HG02943 (cell line): ENCODE measurements at regions not wholly inside any gene's neighbourhood (a gene's known extent, or its start where the extent isn't known, plus 50 kb on each side); places are given as distances from the start of the nearest gene placed in this dataset.
"Not testable (repeated sequence)": the region's sequence is repeated elsewhere in the genome, so short reads cannot be mapped to it uniquely, and the experiment has no call there.

Source experiments
- ATAC-seq: cut with Tn5 transposase; IDR thresholded peaks from one replicate; pipeline ENCODE4 v1.9.1; 2021; ENCODE audit warnings: mild to moderate bottlenecking, low read depth, moderate library complexity; ENCODE audit not compliant: unreplicated experiment

DNA sequence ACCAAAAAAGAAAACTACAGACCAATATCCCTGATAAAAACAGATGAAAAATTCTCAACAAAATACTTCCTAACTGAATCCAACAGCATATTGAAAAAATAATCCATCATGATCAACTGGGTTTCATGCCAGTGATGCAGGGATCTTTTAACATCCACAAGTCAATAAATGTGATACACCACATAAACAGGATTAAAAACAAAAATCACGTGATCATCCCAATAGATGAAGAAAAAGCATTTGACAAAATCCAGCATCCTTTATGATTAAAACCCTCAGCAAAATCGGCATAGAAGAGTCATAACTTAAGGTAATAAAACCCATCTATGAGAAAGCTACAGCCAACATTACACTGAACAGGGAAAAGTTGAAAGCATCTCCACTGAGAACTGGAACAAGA, 107.5 kb downstream of the DCLK3 start:
- ATAC-seq, result no peak

DNA sequence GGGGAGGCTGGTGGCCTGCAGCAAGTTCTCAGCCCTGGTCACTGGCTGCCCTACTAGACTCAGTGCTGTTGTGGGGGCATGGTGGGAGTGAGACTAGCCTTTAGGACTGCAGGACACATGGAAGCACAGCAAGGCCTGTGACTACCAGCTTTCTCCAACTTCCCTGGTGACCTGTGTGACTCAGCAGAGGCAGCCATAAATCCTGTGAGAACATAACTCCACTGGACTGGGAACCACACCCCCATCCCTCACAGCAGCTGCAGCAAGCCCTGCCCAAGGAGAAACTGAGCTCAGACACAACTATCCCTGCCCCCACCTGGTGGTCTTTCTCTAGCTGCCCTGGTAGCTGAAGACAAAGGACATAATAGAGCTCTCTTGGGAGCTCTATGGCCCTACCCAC, 111.3 kb downstream of the DCLK3 start:
- ATAC-seq, result no peak

DNA sequence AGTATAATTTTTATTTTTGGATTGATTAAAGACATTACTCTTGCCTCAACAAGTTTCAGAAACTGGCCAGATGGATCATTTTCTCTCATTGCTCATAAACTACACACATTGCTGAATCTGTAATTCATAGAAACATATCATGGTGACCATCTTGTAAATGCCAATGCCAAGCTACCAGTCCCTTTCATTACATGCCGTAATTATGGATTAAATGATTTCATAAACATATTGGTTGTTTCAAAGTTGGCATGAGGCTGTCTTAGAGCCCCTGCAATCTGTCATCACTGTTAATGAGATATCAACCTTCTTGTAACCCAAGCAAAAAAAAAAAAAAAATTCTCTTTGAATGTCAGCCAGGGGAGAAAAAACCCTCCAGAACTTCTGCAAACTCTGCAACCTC, 112.2 kb downstream of the DCLK3 start:
- no peak for ATAC-seq

DNA sequence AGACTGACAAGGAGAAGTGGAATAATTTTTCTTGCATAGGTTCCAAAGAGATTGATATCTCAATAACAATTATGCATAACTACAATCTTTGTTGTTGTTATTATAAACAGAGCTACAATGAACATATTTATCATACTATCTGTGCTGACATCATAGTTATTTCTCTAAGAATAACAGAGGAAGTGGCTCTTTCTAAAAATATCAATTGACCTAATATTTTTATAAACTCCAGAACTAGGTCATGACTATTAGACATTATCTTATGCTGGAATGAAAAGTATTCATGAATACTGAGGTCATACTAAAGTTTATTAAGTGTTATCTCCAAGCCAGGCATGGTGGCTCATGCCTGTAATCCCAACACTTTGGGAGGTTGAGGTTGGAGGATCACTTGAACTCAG, 114.1 kb downstream of the DCLK3 start:
- no peak for ATAC-seq

DNA sequence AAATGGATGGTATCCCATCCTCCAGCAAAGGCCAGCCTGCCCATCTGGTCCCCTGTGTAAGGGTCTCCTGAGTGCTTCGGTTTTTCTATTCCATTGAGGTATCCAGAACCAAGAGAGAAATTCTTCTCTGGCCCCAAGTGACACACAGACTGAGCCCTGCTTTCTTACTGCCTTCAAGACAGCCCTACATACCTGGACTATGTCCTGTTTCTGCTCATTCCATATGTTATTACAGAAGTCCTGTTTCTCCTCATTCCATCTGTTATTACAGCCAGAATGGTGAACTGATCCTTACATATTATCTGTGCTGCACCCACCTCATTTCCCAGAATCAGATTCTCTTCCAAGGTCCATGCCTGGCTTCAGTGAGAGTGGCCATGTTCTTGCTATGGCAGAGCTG, 115.2 kb downstream of the DCLK3 start:
- ATAC-seq, result no peak

DNA sequence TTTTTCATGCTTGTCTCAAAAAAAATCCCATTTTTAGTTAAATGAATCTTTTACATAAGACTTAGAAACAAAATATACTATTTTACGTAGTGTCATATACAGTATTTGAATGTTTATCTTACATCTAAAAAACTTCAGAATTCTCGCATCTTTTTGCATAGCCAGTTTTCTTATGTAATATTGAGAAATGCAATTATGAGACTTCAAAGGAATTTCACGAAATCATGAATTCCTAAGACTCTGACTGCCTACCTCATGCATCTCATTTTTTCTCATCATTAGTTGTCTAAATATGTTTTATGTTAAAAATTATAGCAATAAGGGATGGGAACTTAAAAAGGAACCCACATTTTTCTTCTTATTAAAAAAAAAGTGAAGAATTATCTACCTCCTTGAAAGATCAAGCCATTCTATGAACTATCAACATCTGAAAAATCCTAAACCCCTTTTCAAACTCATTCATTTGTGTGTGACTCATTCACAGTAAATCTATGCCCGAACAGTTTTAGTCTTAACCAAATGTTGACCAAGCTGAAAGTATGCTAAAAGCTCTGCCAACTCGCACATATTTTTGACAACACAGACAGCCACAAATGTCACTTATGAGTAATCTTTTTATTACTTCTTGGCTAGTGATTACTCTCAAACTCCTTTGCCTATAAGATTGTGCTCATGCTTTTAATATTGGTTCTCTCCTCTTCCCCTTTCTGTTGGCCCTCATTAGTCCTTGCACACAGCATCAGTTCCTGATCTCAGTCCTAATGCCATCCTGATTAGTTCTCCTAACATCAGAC, 115.9 kb downstream of the DCLK3 start:
- peak; percentile 80 for ATAC-seq

DNA sequence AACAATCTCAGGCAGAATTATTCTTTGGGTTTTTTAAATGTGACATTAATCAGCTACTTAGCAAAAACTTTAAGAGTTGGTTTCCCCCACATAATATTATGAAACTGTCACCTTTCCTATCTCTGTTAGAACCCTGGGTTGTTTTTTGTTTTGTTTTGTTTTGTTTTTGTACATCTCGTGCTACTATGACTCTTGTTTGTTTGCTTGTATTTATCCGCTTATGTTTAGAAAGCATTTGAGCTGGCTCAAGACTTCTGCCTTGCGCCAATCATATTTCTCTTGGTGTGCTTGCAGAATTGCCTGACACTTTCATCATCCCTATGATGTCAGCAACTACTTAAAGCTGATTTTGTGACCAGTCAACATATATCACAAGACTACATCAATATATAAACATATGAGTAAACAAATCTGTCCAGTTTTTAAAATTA, 116.9 kb downstream of the DCLK3 start:
- no peak for ATAC-seq

DNA sequence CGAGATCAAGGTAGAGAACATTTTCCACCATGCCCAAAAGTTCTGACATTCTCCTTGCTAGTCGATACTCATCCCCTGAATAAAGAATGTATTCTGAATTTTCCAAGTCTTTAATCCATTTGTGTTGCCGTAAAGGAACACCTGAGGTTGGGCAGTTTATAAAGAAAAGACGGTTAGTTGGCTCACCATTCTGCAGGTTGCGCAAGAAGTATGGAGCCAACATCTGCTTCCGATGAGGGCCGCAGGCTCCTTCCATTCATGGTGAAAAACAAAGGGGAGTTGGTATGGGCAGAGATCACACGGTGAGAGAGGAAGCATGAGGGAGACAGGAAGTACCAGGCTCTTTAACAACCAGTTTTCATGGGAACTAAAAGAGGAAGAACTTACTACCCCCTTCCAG, 121.2 kb downstream of the DCLK3 start:
- ATAC-seq, result no peak

DNA sequence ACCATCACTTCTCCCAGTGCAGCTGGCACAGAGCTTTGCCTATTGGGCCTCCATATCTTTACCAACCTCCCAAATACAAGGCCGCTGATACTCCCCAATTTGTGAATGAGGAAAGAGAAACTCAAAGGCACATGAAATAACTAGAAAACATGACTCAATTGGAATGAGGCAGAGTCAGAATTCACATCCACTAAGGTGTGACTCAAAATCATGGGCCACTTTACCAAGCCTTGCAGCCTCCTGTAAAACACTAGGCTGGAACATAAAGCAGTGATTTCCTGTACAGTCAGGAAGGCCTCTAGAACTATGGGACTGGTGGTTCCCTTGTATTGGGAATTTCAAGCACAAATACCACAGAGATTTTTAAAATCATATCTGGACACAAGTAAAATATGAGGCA, 128.6 kb downstream of the DCLK3 start:
- ATAC-seq, result no peak

DNA sequence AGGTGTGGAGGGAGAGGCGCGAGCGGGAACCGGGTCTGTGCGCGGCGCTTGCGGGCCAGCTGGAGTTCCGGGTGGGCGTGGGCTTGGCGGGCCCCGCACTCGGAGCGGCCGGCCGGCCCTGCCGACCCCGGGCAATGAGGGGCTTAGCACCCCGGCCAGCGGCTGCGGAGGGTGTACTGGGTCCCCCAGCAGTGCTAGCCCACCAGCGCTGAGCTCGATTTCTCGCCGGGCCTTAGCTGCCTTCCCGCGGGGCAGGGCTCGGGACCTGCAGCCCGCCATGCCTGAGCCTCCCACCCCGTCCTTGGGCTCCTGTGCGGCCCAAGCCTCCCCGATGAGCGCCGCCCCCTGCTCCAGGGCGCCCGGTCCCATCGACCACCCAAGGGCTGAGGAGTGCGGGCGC, 130.5 kb downstream of the DCLK3 start:
- not testable (repeated sequence) for ATAC-seq

DNA sequence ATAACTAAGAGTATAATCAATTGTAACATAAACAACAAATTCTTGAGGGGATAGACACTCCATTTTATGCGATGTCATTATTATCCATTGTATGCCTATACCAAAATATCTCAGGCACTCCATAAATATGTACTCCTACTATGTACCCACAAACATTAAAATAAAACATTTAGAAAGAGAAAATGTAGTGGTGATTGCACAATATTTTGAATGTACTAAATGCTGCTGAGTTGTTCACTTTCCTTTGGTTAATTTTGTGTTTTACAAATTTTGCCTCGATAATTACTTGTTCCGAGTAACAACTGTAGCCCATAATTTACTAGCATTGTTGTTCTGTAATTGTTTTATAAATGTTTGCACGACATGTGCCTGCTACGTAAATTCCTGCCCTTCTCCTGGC, 131.3 kb downstream of the DCLK3 start:
- no peak for ATAC-seq

DNA sequence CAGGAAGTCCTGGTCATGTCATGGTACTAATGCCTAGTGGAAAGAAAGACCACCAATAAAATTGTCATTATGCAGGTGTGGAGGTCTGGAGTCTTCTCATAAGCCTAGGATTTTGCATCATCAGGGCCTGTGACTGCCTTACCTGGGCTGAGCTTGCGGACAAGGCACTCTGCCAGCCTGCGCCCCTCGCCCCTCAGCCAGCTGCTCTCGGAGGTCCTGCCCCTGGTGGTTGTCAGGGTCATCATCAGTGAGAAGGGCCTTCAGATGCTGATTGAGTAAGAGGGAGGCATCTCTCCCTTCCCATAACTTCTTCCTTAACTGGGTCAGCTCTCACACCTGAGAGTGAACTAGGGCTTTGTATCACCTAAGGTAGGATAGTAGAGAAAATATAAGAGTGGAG, 132.8 kb downstream of the DCLK3 start:
- no peak for ATAC-seq

DNA sequence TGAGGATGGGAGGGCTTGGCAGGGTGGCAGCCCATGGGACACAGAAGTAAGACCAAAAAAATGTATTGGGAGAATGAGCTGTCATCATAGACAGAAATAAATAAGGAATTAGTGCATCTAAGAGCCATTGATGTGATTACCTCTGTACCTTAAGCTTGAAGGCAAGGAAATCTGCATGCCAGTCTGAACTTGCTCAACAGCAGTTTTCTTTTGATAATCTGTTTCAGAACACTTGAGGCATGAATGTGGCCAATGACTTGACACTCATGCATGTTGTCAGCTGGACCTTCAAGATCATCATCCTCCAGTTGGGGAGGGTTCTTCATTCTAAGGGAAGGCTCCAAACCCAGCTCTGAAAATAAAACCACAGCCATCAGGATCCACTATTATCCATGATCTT, 148.5 kb downstream of the DCLK3 start:
- no peak for ATAC-seq

DNA sequence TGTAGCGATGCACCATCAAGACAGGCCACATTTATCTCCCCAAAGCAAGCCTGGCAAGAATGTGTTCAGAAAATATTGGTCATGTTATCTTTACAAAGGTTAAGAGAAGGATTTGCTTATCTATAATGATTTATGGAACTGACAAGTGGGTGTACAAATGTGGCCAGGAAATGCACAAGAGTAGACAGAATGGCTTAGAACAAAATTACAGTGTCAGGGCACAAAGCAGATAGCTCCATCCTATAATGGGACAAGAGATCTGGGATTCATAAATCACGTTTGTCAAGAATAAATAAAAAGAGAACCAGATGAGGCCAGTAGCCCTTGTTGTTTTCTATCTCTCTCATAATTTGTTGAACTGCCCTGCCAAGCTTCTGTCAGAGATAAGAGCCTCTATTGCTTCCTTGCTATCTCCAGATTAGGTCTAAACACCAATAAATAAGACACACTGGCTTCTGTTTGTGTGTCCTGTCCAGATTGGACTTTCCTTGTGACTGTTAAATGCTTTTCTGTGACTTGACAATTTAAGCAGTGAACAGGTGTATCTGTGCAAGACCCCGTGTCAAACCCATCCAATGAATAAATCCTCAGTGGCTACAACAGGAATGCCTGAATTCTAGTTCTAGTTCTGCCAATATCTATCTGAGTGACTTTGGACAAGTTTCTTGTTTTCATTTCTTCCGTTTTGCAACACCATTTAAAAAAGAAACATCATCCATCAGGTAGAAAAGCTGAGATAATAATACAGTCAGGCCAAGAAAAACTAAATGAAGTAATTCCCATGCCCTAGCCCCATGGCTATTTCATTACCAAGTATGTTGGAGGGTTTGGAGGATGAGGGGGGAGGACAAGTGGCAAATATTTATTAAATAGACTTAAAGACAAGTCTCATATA, 157.2 kb downstream of the DCLK3 start:
- ATAC-seq, result no peak

DNA sequence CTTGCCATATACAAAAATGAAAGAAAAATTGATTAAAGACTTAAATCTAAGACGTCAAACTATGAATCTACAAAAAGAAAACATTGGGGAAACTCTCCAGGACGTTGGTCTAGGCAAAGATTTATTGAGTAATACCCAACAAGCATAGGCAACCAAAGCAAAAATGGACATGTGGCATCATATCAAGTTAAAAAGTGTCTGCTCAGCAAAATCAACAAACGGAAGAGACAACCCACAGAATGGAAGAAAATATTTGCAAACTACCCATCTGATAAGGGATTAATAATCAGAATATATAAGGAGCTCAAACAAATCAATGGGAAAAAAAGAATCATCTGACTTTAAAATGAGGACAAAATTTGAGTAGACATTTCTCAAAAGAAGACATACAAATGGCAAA, 160.9 kb downstream of the DCLK3 start:
- no peak for ATAC-seq

DNA sequence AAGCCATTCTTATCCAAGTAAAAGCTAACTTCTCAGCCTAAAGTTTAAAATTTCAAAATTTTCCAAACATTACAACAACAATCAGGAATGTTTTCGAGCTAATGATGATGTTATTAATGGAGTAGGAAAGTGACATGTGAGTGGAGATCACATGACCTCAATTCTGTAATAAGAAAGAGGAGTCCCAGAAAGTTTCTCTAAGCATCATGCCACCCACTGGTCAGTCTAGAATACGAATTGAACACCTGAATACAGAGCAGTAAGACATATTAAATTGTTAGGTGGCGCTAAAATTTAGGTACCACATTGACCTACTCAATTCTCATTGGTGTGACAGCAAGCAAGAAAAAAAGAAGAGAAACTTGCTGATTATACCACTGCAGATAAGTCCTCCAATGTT, 163.9 kb downstream of the DCLK3 start:
- ATAC-seq, result no peak
